ENCODE measurements at regions not wholly inside any gene's neighbourhood (a gene's known extent, or its start where the extent isn't known, plus 50 kb on each side); places are given as distances from the start of the nearest gene placed in this dataset.

DNA sequence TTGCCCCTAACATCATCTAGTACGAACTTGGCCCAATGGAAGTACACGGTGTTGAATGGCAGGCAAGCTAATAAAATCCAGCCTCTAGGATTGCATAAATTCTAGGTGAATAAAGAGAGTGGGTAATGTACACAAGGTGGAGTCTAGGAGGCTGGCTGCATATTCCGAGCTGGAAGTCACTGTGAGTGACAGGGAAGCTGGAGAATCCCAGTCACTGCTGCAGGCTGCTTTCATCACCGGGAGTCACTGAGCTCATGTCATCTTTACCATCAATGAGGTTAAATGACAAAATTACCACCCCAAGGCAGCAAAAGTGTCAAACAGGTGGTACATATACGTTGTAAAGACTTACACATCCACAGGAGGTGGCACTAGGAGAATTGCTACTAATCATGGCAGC, 91.3 kb upstream of the HMHB1 start:
- H3K4me3 ChIP-seq: no peak overlapping the region
- H3K36me3 ChIP-seq: no peaks in the 10 kb centered on the region
- no peaks in the 10 kb centered on the region for H3K27me3 ChIP-seq
- H3K27ac ChIP-seq: no peak overlapping the region
- H3K4me1 ChIP-seq: no peaks in the 10 kb centered on the region
- no peaks in the 10 kb centered on the region for H3K9me3 ChIP-seq
- H3K9ac ChIP-seq (ENCODE audit: low read depth in 2 of 2, low read length in 2 of 2): no peak overlapping the region
- DNase-seq: no peak
- intact Hi-C loops (cut with DNase I): no loop called here
- TF ChIP-seq, protein P1, sequence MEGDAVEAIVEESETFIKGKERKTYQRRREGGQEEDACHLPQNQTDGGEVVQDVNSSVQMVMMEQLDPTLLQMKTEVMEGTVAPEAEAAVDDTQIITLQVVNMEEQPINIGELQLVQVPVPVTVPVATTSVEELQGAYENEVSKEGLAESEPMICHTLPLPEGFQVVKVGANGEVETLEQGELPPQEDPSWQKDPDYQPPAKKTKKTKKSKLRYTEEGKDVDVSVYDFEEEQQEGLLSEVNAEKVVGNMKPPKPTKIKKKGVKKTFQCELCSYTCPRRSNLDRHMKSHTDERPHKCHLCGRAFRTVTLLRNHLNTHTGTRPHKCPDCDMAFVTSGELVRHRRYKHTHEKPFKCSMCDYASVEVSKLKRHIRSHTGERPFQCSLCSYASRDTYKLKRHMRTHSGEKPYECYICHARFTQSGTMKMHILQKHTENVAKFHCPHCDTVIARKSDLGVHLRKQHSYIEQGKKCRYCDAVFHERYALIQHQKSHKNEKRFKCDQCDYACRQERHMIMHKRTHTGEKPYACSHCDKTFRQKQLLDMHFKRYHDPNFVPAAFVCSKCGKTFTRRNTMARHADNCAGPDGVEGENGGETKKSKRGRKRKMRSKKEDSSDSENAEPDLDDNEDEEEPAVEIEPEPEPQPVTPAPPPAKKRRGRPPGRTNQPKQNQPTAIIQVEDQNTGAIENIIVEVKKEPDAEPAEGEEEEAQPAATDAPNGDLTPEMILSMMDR (IDR thresholded peaks at IDR 0.05): no peak

- Histone ChIP-seq H3K9me3 (no peaks in the 10 kb centered on the region), H3K36me3 (no peaks in the 10 kb centered on the region), H3K27me3 (no peaks in the 10 kb centered on the region), H3K9ac (ENCODE audit: low read depth in 2 of 2, low read length in 2 of 2) (no peak overlapping the region), H3K27ac (no peak overlapping the region), H3K4me1 (no peaks in the 10 kb centered on the region), H3K4me3 (no peak overlapping the region)
- intact Hi-C loops (cut with DNase I): no loop called here
- no peak for DNase-seq
- TF ChIP-seq, protein P1 (IDR thresholded peaks at IDR 0.05): no peak
These were observed 94.6 kb upstream of the HMHB1 start for GRCh38 chr5:143717400-143717799.

GRCh38 chr5:143716881-143717280, 95.1 kb upstream of the HMHB1 start:
- intact Hi-C loops (cut with DNase I): no loop called here
- Histone ChIP-seq H3K4me1 (no peaks in the 10 kb centered on the region), H3K27me3 (no peaks in the 10 kb centered on the region), H3K9ac (ENCODE audit: low read depth in 2 of 2, low read length in 2 of 2) (no peak overlapping the region), H3K9me3 (no peaks in the 10 kb centered on the region), H3K4me3 (no peak overlapping the region), H3K27ac (no peak overlapping the region), H3K36me3 (no peaks in the 10 kb centered on the region)
- TF ChIP-seq, protein P1 (IDR thresholded peaks at IDR 0.05): no peak
- no peak for DNase-seq

DNA sequence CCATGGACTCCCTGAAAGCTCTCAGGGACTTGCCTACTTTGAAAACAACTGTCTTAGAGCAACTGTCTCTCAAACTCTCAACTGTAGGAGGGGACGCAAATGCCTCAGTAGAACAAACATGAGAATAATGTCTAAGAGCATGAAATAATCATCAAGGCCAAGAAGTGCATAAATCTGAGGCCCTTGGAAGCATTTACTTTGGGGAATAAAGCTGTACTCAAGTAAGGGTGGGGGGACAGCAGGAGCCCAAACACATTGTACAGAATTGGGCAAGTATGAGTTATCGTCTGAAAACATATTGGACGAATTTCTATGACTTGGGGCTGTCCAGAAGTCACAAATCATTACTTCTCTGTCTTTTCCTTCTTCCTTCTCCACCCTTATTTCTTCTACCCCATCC, 96.3 kb upstream of the HMHB1 start:
- TF ChIP-seq, protein P1 (IDR thresholded peaks at IDR 0.05): no peak
- Histone ChIP-seq H3K27ac (no peak overlapping the region), H3K4me1 (no peaks in the 10 kb centered on the region), H3K36me3 (no peaks in the 10 kb centered on the region), H3K27me3 (no peaks in the 10 kb centered on the region), H3K4me3 (no peak overlapping the region), H3K9ac (ENCODE audit: low read depth in 2 of 2, low read length in 2 of 2) (no peak overlapping the region), H3K9me3 (no peaks in the 10 kb centered on the region)
- intact Hi-C loops (cut with DNase I): no loop called here
- no peak for DNase-seq

- Histone ChIP-seq H3K9me3 (no peaks in the 10 kb centered on the region), H3K4me3 (no peak overlapping the region), H3K27ac (no peak overlapping the region), H3K4me1 (no peaks in the 10 kb centered on the region), H3K27me3 (no peaks in the 10 kb centered on the region), H3K36me3 (no peaks in the 10 kb centered on the region), H3K9ac (ENCODE audit: low read depth in 2 of 2, low read length in 2 of 2) (no peak overlapping the region)
- TF ChIP-seq, protein P1 (IDR thresholded peaks at IDR 0.05): no peak
- no peak for DNase-seq
- intact Hi-C loops (cut with DNase I): no loop called here
These were observed 97.3 kb upstream of the HMHB1 start for GRCh38 chr5:143714629-143715028.

Data from colonic mucosa (tissue), 4 donors.